ENCODE measurements at regions not wholly inside any gene's neighbourhood (a gene's known extent, or its start where the extent isn't known, plus 50 kb on each side); places are given as distances from the start of the nearest gene placed in this dataset.

DNA sequence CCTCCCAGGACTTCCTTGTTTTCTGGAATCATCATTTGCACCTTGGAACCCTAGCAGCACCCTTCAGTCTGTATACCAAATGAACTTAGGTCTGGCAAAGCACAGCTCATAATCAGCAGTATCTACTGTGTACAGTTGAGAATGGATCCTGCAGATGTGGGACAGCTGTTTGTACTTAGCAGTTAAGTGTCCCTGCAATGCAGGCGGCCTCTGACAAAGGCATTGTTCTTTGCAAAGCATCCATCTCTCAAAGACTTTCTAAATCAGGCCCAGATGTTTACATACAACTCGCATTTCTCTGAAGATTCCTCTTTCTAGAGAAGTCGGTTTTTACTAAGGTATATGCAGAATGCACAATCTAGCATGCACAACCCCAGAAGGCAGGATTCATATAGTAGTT lies 170.5 kb upstream of the RBM19 start:
- ChIA-PET POLR2A (no interaction called here), CTCF (no interaction called here)
- H3K36me3 ChIP-seq (ENCODE audit: control insufficient read depth in 2 of 2, extremely low read depth in 1 of 2, insufficient read depth in 2 of 2, low read length in 2 of 2) = no peaks in the 10 kb centered on the region
- H3K4me2 ChIP-seq (ENCODE audit: insufficient read depth, low read length) = no peak overlapping the region
- H3K27ac ChIP-seq (ENCODE audit: insufficient read depth, low read depth, low read length) = no peak overlapping the region
- DNase-seq (ENCODE audit: low read depth, low spot score) (no peak), FAIRE-seq (no peak)
- H4K20me1 ChIP-seq (replicated peaks; ENCODE audit: control insufficient read depth, extremely low read depth, insufficient read depth, low read length) = no peaks in the 10 kb centered on the region
- BruUV-seq (replicated peaks) = no TSS peak
- H3K79me2 ChIP-seq (ENCODE audit: control insufficient read depth, insufficient read depth, low read length) = no peaks in the 10 kb centered on the region
- no peak overlapping the region for H3K4me3 ChIP-seq (replicated peaks in 1 of 3; ENCODE audit: insufficient read depth in 1 of 3, low read depth in 1 of 3, low read length in 3 of 3)
- intact Hi-C loops (cut with micrococcal nuclease) = no loop called here
- no peaks in the 10 kb centered on the region for H3K9me1 ChIP-seq (replicated peaks; ENCODE audit: control insufficient read depth, extremely low read depth, insufficient read depth, low read length)
- H3K9ac ChIP-seq (replicated peaks; ENCODE audit: extremely low read depth, insufficient read depth, low read length) = no peak overlapping the region
- H3K9me3 ChIP-seq (replicated peaks; ENCODE audit: control insufficient read depth, insufficient read depth, low read length) = peaks cover 3% of the 10 kb centered on the region
- TF ChIP-seq, protein P1, sequence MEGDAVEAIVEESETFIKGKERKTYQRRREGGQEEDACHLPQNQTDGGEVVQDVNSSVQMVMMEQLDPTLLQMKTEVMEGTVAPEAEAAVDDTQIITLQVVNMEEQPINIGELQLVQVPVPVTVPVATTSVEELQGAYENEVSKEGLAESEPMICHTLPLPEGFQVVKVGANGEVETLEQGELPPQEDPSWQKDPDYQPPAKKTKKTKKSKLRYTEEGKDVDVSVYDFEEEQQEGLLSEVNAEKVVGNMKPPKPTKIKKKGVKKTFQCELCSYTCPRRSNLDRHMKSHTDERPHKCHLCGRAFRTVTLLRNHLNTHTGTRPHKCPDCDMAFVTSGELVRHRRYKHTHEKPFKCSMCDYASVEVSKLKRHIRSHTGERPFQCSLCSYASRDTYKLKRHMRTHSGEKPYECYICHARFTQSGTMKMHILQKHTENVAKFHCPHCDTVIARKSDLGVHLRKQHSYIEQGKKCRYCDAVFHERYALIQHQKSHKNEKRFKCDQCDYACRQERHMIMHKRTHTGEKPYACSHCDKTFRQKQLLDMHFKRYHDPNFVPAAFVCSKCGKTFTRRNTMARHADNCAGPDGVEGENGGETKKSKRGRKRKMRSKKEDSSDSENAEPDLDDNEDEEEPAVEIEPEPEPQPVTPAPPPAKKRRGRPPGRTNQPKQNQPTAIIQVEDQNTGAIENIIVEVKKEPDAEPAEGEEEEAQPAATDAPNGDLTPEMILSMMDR (IDR thresholded peaks at IDR 0.05; ENCODE audit: extremely low read depth in 1 of 2, insufficient read depth in 1 of 2, low read depth in 1 of 2, low read length in 2 of 2) = no peak
- no peak for TF ChIP-seq FOS (IDR thresholded peaks at IDR 0.05; ENCODE audit: borderline replicate concordance, insufficient read depth, low read length)
- TF ChIP-seq MYC (IDR thresholded peaks at IDR 0.05; ENCODE audit: low read depth, low read length) = no peak
- H2AFZ ChIP-seq (ENCODE audit: low read depth, low read length) = no peak overlapping the region
- no peaks in the 10 kb centered on the region for H3K4me1 ChIP-seq (ENCODE audit: control insufficient read depth, extremely low read depth, insufficient read depth, low read length)
- dilution Hi-C loops (cut with MboI; ENCODE audit: extremely low pct_ligation_motif_present, low sequenced_read_pairs) = no loop called here
- no peaks in the 10 kb centered on the region for H3K27me3 ChIP-seq (ENCODE audit: control insufficient read depth in 2 of 2, insufficient read depth in 2 of 2, low read length in 2 of 2)

DNA sequence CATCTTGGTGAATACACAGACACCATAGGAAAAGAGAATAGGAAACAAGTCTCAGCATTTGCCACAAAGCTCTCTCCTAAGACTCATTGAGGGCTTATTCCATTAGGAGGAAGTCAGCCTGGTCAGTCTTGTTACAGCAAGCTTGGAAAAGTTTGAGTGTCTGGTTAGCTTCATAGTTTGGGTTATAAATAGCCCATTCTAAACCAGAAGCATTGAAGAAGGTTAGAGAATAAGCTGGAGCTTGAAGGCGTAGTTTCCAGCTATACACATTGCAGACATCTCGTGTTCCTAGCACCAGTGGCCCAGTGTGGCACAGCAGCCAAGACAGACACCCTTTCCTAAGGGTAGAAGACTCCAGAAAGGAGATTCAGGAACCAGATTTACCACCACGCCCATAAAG lies 168.8 kb upstream of the RBM19 start:
- no peak for FAIRE-seq
- no peaks in the 10 kb centered on the region for H3K27me3 ChIP-seq (ENCODE audit: control insufficient read depth in 2 of 2, insufficient read depth in 2 of 2, low read length in 2 of 2)
- POLR2A ChIA-PET = no interaction called here

More for the DNA sequence above, 168.8 kb upstream of the RBM19 start:
- no peak overlapping the region for H3K27ac ChIP-seq (ENCODE audit: insufficient read depth, low read depth, low read length)
- H3K4me2 ChIP-seq (ENCODE audit: insufficient read depth, low read length) = no peak overlapping the region
- no peak overlapping the region for H2AFZ ChIP-seq (ENCODE audit: low read depth, low read length)
- peaks cover 8% of the 10 kb centered on the region for H3K9me3 ChIP-seq (replicated peaks; ENCODE audit: control insufficient read depth, insufficient read depth, low read length)
- no peaks in the 10 kb centered on the region for H3K4me1 ChIP-seq (ENCODE audit: control insufficient read depth, extremely low read depth, insufficient read depth, low read length)
- no peak for DNase-seq (ENCODE audit: low read depth, low spot score)
- no peaks in the 10 kb centered on the region for H4K20me1 ChIP-seq (replicated peaks; ENCODE audit: control insufficient read depth, extremely low read depth, insufficient read depth, low read length)
- no peaks in the 10 kb centered on the region for H3K36me3 ChIP-seq (ENCODE audit: control insufficient read depth in 2 of 2, extremely low read depth in 1 of 2, insufficient read depth in 2 of 2, low read length in 2 of 2)
- CTCF ChIA-PET = no interaction called here
- no TSS peak for BruUV-seq (replicated peaks)
- no peak overlapping the region for H3K4me3 ChIP-seq (replicated peaks in 1 of 3; ENCODE audit: insufficient read depth in 1 of 3, low read depth in 1 of 3, low read length in 3 of 3)
- H3K79me2 ChIP-seq (ENCODE audit: control insufficient read depth, insufficient read depth, low read length) = no peaks in the 10 kb centered on the region
- no peak for TF ChIP-seq FOS (IDR thresholded peaks at IDR 0.05; ENCODE audit: borderline replicate concordance, insufficient read depth, low read length)
- no peak for TF ChIP-seq JUN (IDR thresholded peaks at IDR 0.05; ENCODE audit: borderline replicate concordance, insufficient read depth, insufficient read length, low read depth)
- TF ChIP-seq MYC (IDR thresholded peaks at IDR 0.05; ENCODE audit: low read depth, low read length) = no peak
- no peak for TF ChIP-seq EZH2 (IDR thresholded peaks at IDR 0.05; ENCODE audit: borderline replicate concordance, low read depth, low read length, severe bottlenecking)
- no peak for TF ChIP-seq POLR2AphosphoS5 (IDR thresholded peaks at IDR 0.05; ENCODE audit: insufficient read depth, low read depth, low read length)
- TF ChIP-seq GATA2 (IDR thresholded peaks at IDR 0.05; ENCODE audit: insufficient read depth, insufficient read length, low read depth, low read length) = no peak
- TF ChIP-seq, protein P1 (IDR thresholded peaks at IDR 0.05; ENCODE audit: extremely low read depth in 1 of 2, insufficient read depth in 1 of 2, low read depth in 1 of 2, low read length in 2 of 2) = no peak
- TF ChIP-seq, protein P2, sequence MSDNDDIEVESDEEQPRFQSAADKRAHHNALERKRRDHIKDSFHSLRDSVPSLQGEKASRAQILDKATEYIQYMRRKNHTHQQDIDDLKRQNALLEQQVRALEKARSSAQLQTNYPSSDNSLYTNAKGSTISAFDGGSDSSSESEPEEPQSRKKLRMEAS (IDR thresholded peaks at IDR 0.05; ENCODE audit: insufficient read depth, insufficient read length) = no peak
- TF ChIP-seq POLR2A (IDR thresholded peaks at IDR 0.05; ENCODE audit: low read depth, low read length) = no peak
- intact Hi-C loops (cut with micrococcal nuclease) (no loop called here), dilution Hi-C loops (cut with MboI; ENCODE audit: extremely low pct_ligation_motif_present, low sequenced_read_pairs) (no loop called here)
- no peak overlapping the region for H3K9ac ChIP-seq (replicated peaks; ENCODE audit: extremely low read depth, insufficient read depth, low read length)
- no peaks in the 10 kb centered on the region for H3K9me1 ChIP-seq (replicated peaks; ENCODE audit: control insufficient read depth, extremely low read depth, insufficient read depth, low read length)

Data from endothelial cell of umbilical vein (primary cell).